Fibroblast of upper back skin (primary cell): ENCODE measurements at regions not wholly inside any gene's neighbourhood (a gene's known extent, or its start where the extent isn't known, plus 50 kb on each side); places are given as distances from the start of the nearest gene placed in this dataset.

Experiments used
- DNase-seq: peaks from one replicate; pipeline ENCODE4 v3.0.0-alpha.2; 2013

- no peak for DNase-seq
These were observed 151.8 kb downstream of the TBX5 start for GRCh38 chr12:114253976-114254778.

- no peak for DNase-seq
These were observed 157.4 kb downstream of the TBX5 start for GRCh38 chr12:114248527-114248926.

- no peak for DNase-seq
These were observed 160.4 kb downstream of the TBX5 start for GRCh38 chr12:114245555-114245954.

- DNase-seq = no peak
These were observed 163.9 kb downstream of the TBX5 start for GRCh38 chr12:114241973-114242434.

- no peak for DNase-seq
These were observed 165.7 kb downstream of the TBX5 start for GRCh38 chr12:114240288-114240687.

GRCh38 chr12:114238808-114239207, 167.1 kb downstream of the TBX5 start:
- DNase-seq = peak; percentile 32

- no peak for DNase-seq
These were observed 168.7 kb downstream of the TBX5 start for GRCh38 chr12:114237230-114237629.

GRCh38 chr12:114232187-114232586, 173.8 kb downstream of the TBX5 start:
- DNase-seq = no peak

- DNase-seq = no peak
These were observed 176.8 kb downstream of the TBX5 start for GRCh38 chr12:114229150-114229549.

GRCh38 chr12:114226241-114226928, 179.6 kb downstream of the TBX5 start:
- DNase-seq = no peak

GRCh38 chr12:114221957-114222630, 183.8 kb downstream of the TBX5 start:
- no peak for DNase-seq

- DNase-seq = no peak
These were observed 184.7 kb downstream of the TBX5 start for GRCh38 chr12:114221136-114221833.

- DNase-seq = no peak
These were observed 185.6 kb downstream of the TBX5 start for GRCh38 chr12:114220311-114220710.

- DNase-seq = no peak
These were observed 187.8 kb downstream of the TBX5 start for GRCh38 chr12:114218136-114218535.

GRCh38 chr12:114215746-114216145, 190.2 kb downstream of the TBX5 start:
- no peak for DNase-seq

- DNase-seq = no peak
These were observed 192.8 kb downstream of the TBX5 start for GRCh38 chr12:114213055-114213581.

- no peak for DNase-seq
These were observed 196.1 kb downstream of the TBX5 start for GRCh38 chr12:114209861-114210260.

GRCh38 chr12:114206525-114206924, 199.4 kb downstream of the TBX5 start:
- no peak for DNase-seq

- no peak for DNase-seq
These were observed 204.2 kb downstream of the TBX5 start for GRCh38 chr12:114201794-114202193.

- no peak for DNase-seq
These were observed 211.0 kb downstream of the TBX5 start for GRCh38 chr12:114194956-114195355.

GRCh38 chr12:114194066-114194465, 211.9 kb downstream of the TBX5 start:
- DNase-seq = no peak

- DNase-seq = no peak
These were observed 212.5 kb downstream of the TBX5 start for GRCh38 chr12:114193474-114193873.

GRCh38 chr12:114192549-114192948, 213.4 kb downstream of the TBX5 start:
- DNase-seq = no peak
